Parathyroid adenoma (tissue), 2 donors: ENCODE measurements at regions not wholly inside any gene's neighbourhood (a gene's known extent, or its start where the extent isn't known, plus 50 kb on each side); places are given as distances from the start of the nearest gene placed in this dataset.
A peak's percentile ranks its signal among the peaks of the same experiment; 100 is the strongest.

Experiments used
- H2AFZ ChIP-seq: fragments of 300-600 bp; sonication (generic); one replicate; pipeline ENCODE4 v1.7.0; 2017; ENCODE audit warnings: antibody characterized with exemption, mild to moderate bottlenecking
- H3K27ac ChIP-seq: fragments of 300-600 bp; sonication (generic); one replicate; pipeline ENCODE4 v1.7.0; 2017
- H3K27me3 ChIP-seq: fragments of 300-600 bp; sonication (generic); one replicate; pipeline ENCODE4 v1.7.0; 2017; ENCODE audit warnings: low read length; ENCODE audit not compliant: control insufficient read depth, insufficient read depth
- H3K36me3 ChIP-seq: fragments of 300-600 bp; sonication (generic); one replicate; pipeline ENCODE4 v1.7.0; 2017; ENCODE audit warnings: low read length; ENCODE audit not compliant: control insufficient read depth, insufficient read depth
- H3K4me1 ChIP-seq: fragments of 300-600 bp; sonication (generic); one replicate; pipeline ENCODE4 v1.7.0; 2017; ENCODE audit warnings: control low read depth
- H3K4me2 ChIP-seq: fragments of 300-600 bp; sonication (generic); one replicate; pipeline ENCODE4 v1.7.0; 2017; ENCODE audit warnings: low read length
- H3K4me3 ChIP-seq: fragments of 300-600 bp; sonication (generic); one replicate; pipeline ENCODE4 v1.7.0; 2017; ENCODE audit warnings: low read depth, low read length
- H3K79me2 ChIP-seq: fragments of 300-600 bp; sonication (generic); one replicate; pipeline ENCODE4 v1.7.0; 2017; ENCODE audit warnings: control low read depth
- H3K9ac ChIP-seq: fragments of 300-600 bp; sonication (generic); one replicate; pipeline ENCODE4 v1.7.0; 2017; ENCODE audit warnings: mild to moderate bottlenecking
- H3K9me3 ChIP-seq: fragments of 300-600 bp; sonication (generic); one replicate; pipeline ENCODE4 v1.7.0; 2017; ENCODE audit warnings: low read length; ENCODE audit not compliant: control insufficient read depth
- CTCF ChIP-seq: fragments of 300-600 bp; sonication (generic); IDR thresholded peaks from one replicate; pipeline ENCODE4 v1.7.0; 2017; ENCODE audit warnings: antibody characterized with exemption, mild to moderate bottlenecking
- donor health status: primary hyperparathyroidism.

GRCh38 chr6:126716826-126717509 is 377.1 kb downstream of the CENPW start:
- H3K4me2 ChIP-seq = peak overlapping the region; percentile 28
- H3K79me2 ChIP-seq = no peaks in the 10 kb centered on the region
- no peak overlapping the region for H3K27ac ChIP-seq

GRCh38 chr6:126718600-126719327 is 378.8 kb downstream of the CENPW start:
- Histone ChIP-seq H3K4me2 (no peak overlapping the region), H3K4me3 (no peak overlapping the region), H3K9me3 (no peaks in the 10 kb centered on the region), H3K36me3 (no peaks in the 10 kb centered on the region), H3K9ac (no peak overlapping the region), H3K27me3 (no peaks in the 10 kb centered on the region), H3K79me2 (no peaks in the 10 kb centered on the region), H3K4me1 (no peaks in the 10 kb centered on the region), H2AFZ (no peak overlapping the region), H3K27ac (no peak overlapping the region)
- TF ChIP-seq CTCF = no peak

More at GRCh38 chr6:126716826-126717509, 377.1 kb downstream of the CENPW start:
- Histone ChIP-seq H3K36me3 (no peaks in the 10 kb centered on the region), H3K27me3 (no peaks in the 10 kb centered on the region), H3K4me1 (no peaks in the 10 kb centered on the region), H2AFZ (no peak overlapping the region), H3K4me3 (peak overlapping the region; percentile 18), H3K9ac (no peak overlapping the region), H3K9me3 (no peaks in the 10 kb centered on the region)
- no peak for TF ChIP-seq CTCF

- no peak overlapping the region for H3K9ac ChIP-seq
- H3K27me3 ChIP-seq = no peaks in the 10 kb centered on the region
- no peak overlapping the region for H3K4me3 ChIP-seq
- H3K4me2 ChIP-seq = no peak overlapping the region
- H2AFZ ChIP-seq = no peak overlapping the region
- no peak overlapping the region for H3K27ac ChIP-seq
- H3K79me2 ChIP-seq = no peaks in the 10 kb centered on the region
- TF ChIP-seq CTCF = no peak
- no peaks in the 10 kb centered on the region for H3K36me3 ChIP-seq
- no peaks in the 10 kb centered on the region for H3K9me3 ChIP-seq
- H3K4me1 ChIP-seq = no peaks in the 10 kb centered on the region
Observed at GRCh38 chr6:126720304-126720703, 380.4 kb downstream of the CENPW start.

DNA sequence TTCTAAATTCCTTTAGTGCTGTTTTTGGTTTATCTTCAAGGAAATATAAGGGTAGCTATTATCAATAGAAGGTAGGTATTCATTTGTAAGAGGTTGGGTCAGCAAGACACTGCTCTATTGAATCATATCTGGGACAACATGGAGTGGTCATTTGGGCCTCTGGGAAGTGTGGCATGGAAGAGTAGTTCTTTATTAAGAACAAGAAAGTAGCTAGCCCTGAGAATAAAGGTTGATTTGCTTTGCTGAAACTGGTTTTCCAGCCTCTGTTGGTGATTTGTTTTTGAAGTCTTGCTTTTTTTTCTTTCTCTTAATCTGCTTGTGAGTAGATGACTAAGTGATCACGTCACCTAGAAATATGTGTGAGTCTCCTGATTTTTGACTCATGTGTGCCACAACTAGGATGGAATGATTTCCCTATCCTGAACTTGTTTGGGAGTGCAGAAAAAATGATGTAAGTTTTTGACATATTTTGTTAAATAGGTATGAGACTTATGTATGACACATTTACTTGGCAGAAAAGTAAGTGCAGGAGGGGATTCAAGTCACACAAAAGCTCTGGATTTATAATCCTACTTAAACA is 381.8 kb downstream of the CENPW start:
- no peak overlapping the region for H3K4me3 ChIP-seq
- H2AFZ ChIP-seq = no peak overlapping the region
- H3K27me3 ChIP-seq = no peaks in the 10 kb centered on the region
- H3K4me1 ChIP-seq = no peaks in the 10 kb centered on the region
- no peaks in the 10 kb centered on the region for H3K36me3 ChIP-seq
- no peak overlapping the region for H3K9ac ChIP-seq
- no peaks in the 10 kb centered on the region for H3K9me3 ChIP-seq
- TF ChIP-seq CTCF = no peak
- no peak overlapping the region for H3K4me2 ChIP-seq
- H3K79me2 ChIP-seq = no peaks in the 10 kb centered on the region
- H3K27ac ChIP-seq = no peak overlapping the region
